ENCODE measurements at regions not wholly inside any gene's neighbourhood (a gene's known extent, or its start where the extent isn't known, plus 50 kb on each side); places are given as distances from the start of the nearest gene placed in this dataset.

GRCh38 chr10:110399106-110399964 lies 94.6 kb upstream of the SMNDC1 start:
- TF ChIP-seq CTCF (IDR thresholded peaks at IDR 0.05; ENCODE audit: control insufficient read depth, insufficient read depth, low read depth, low read length, missing control alignments) = no peak
- DNase-seq (ENCODE audit: low read depth) = peak; percentile 94
- no peak overlapping the region for H3K4me3 ChIP-seq (ENCODE audit: control insufficient read depth, low read depth, low read length)

GRCh38 chr10:110399965-110400933 lies 95.5 kb upstream of the SMNDC1 start:
- DNase-seq (ENCODE audit: low read depth) = no peak
- no peak for TF ChIP-seq CTCF (IDR thresholded peaks at IDR 0.05; ENCODE audit: control insufficient read depth, insufficient read depth, low read depth, low read length, missing control alignments)

GRCh38 chr10:110401401-110402076 lies 96.2 kb upstream of the DUSP5 start:
- TF ChIP-seq CTCF (IDR thresholded peaks at IDR 0.05; ENCODE audit: control insufficient read depth, insufficient read depth, low read depth, low read length, missing control alignments) = no peak
- H3K4me3 ChIP-seq (ENCODE audit: control insufficient read depth, low read depth, low read length) = no peak overlapping the region
- no peak for DNase-seq (ENCODE audit: low read depth)

More at GRCh38 chr10:110399965-110400933, 95.5 kb upstream of the SMNDC1 start:
- H3K4me3 ChIP-seq (ENCODE audit: control insufficient read depth, low read depth, low read length) = no peak overlapping the region

- DNase-seq (ENCODE audit: low read depth) = no peak
- no peak for TF ChIP-seq CTCF (IDR thresholded peaks at IDR 0.05; ENCODE audit: control insufficient read depth, insufficient read depth, low read depth, low read length, missing control alignments)
- H3K4me3 ChIP-seq (ENCODE audit: control insufficient read depth, low read depth, low read length) = no peak overlapping the region
Observed at GRCh38 chr10:110402077-110402416, 95.7 kb upstream of the DUSP5 start.

GRCh38 chr10:110403593-110403992 lies 94.1 kb upstream of the DUSP5 start:
- H3K4me3 ChIP-seq (ENCODE audit: control insufficient read depth, low read depth, low read length) = no peak overlapping the region
- TF ChIP-seq CTCF (IDR thresholded peaks at IDR 0.05; ENCODE audit: control insufficient read depth, insufficient read depth, low read depth, low read length, missing control alignments) = no peak
- DNase-seq (ENCODE audit: low read depth) = no peak

GRCh38 chr10:110404413-110404812 lies 93.3 kb upstream of the DUSP5 start:
- no peak for TF ChIP-seq CTCF (IDR thresholded peaks at IDR 0.05; ENCODE audit: control insufficient read depth, insufficient read depth, low read depth, low read length, missing control alignments)
- no peak overlapping the region for H3K4me3 ChIP-seq (ENCODE audit: control insufficient read depth, low read depth, low read length)
- no peak for DNase-seq (ENCODE audit: low read depth)
